ENCODE measurements at regions not wholly inside any gene's neighbourhood (a gene's known extent, or its start where the extent isn't known, plus 50 kb on each side); places are given as distances from the start of the nearest gene placed in this dataset.

- Histone ChIP-seq H3K27ac (replicated peaks) (no peak overlapping the region), H3K4me3 (replicated peaks; ENCODE audit: insufficient read depth, low read length) (no peak overlapping the region)
Observed at GRCh38 chr10:80737209-80737608, 199.5 kb downstream of the SH2D4B start.

GRCh38 chr10:80739328-80739727 lies 201.6 kb downstream of the SH2D4B start:
- Histone ChIP-seq H3K27me3 (ENCODE audit: insufficient read depth, poor library complexity, severe bottlenecking) (peaks cover 2% of the 10 kb centered on the region), H3K4me3 (replicated peaks; ENCODE audit: insufficient read depth, low read length) (no peak overlapping the region), H3K27ac (replicated peaks) (no peak overlapping the region)
- DNase-seq (ENCODE audit: low read depth in 1 of 2, low spot score in 1 of 2) = no peak
- no peak for TF ChIP-seq CTCF (IDR thresholded peaks at IDR 0.05; ENCODE audit: insufficient read depth, low read length)
- no peak for TF ChIP-seq GABPA (IDR thresholded peaks at IDR 0.05; ENCODE audit: low read depth)
- no peak for TF ChIP-seq POLR2AphosphoS5 (IDR thresholded peaks at IDR 0.05; ENCODE audit: low read depth)
- TF ChIP-seq SPI1 (IDR thresholded peaks at IDR 0.05; ENCODE audit: borderline replicate concordance, low read depth) = no peak

More at GRCh38 chr10:80737209-80737608, 199.5 kb downstream of the SH2D4B start:
- H3K27me3 ChIP-seq (ENCODE audit: insufficient read depth, poor library complexity, severe bottlenecking) = peaks cover 2% of the 10 kb centered on the region
- no peak for DNase-seq (ENCODE audit: low read depth in 1 of 2, low spot score in 1 of 2)
- no peak for TF ChIP-seq POLR2AphosphoS5 (IDR thresholded peaks at IDR 0.05; ENCODE audit: low read depth)
- TF ChIP-seq CTCF (IDR thresholded peaks at IDR 0.05; ENCODE audit: insufficient read depth, low read length) = no peak
- TF ChIP-seq SPI1 (IDR thresholded peaks at IDR 0.05; ENCODE audit: borderline replicate concordance, low read depth) = no peak
- TF ChIP-seq REST (IDR thresholded peaks at IDR 0.05; ENCODE audit: insufficient replicate concordance, low read depth) = no peak
- TF ChIP-seq GABPA (IDR thresholded peaks at IDR 0.05; ENCODE audit: low read depth) = no peak

GRCh38 chr10:80739963-80740715 lies 202.4 kb downstream of the SH2D4B start:
- no peak for DNase-seq (ENCODE audit: low read depth in 1 of 2, low spot score in 1 of 2)
- H3K4me3 ChIP-seq (replicated peaks; ENCODE audit: insufficient read depth, low read length) = no peak overlapping the region
- H3K27me3 ChIP-seq (ENCODE audit: insufficient read depth, poor library complexity, severe bottlenecking) = no peaks in the 10 kb centered on the region
- TF ChIP-seq GABPA (IDR thresholded peaks at IDR 0.05; ENCODE audit: low read depth) (no peak), SPI1 (IDR thresholded peaks at IDR 0.05; ENCODE audit: borderline replicate concordance, low read depth) (no peak), REST (IDR thresholded peaks at IDR 0.05; ENCODE audit: insufficient replicate concordance, low read depth) (no peak)
- no peak overlapping the region for H3K27ac ChIP-seq (replicated peaks)

GRCh38 chr10:80741278-80741677 lies 203.6 kb downstream of the SH2D4B start:
- no peak for DNase-seq (ENCODE audit: low read depth in 1 of 2, low spot score in 1 of 2)
- no peaks in the 10 kb centered on the region for H3K27me3 ChIP-seq (ENCODE audit: insufficient read depth, poor library complexity, severe bottlenecking)
- H3K4me3 ChIP-seq (replicated peaks; ENCODE audit: insufficient read depth, low read length) = no peak overlapping the region
- no peak for TF ChIP-seq SPI1 (IDR thresholded peaks at IDR 0.05; ENCODE audit: borderline replicate concordance, low read depth)
- no peak for TF ChIP-seq GABPA (IDR thresholded peaks at IDR 0.05; ENCODE audit: low read depth)
- no peak for TF ChIP-seq REST (IDR thresholded peaks at IDR 0.05; ENCODE audit: insufficient replicate concordance, low read depth)
- TF ChIP-seq CTCF (IDR thresholded peaks at IDR 0.05; ENCODE audit: insufficient read depth, low read length) = no peak
- no peak for TF ChIP-seq POLR2AphosphoS5 (IDR thresholded peaks at IDR 0.05; ENCODE audit: low read depth)
- no peak overlapping the region for H3K27ac ChIP-seq (replicated peaks)

All from HL-60 (cell line).